ENCODE measurements at regions not wholly inside any gene's neighbourhood (a gene's known extent, or its start where the extent isn't known, plus 50 kb on each side); places are given as distances from the start of the nearest gene placed in this dataset.

DNA sequence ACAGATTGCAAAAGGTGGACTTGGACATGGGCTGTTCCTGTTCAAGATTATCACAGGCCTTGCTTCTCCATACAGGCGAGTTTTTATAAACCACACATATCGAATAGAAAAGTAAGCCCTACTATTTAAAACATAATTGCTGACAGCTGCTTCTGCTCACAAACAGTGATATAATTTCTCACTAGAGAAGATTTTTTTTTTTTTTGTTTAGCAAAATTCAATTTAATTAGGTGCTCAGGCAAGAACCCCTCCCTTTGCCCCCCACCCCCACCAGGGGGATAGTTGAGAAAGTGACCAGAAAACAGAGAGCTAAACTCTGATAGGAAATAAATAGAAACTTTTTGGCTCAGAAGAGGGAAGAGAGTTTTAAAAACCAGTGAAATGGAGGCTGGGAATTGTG lies 132.8 kb upstream of the CRY1 start:
- H4K91ac ChIP-seq (ENCODE audit: insufficient read length, low read depth, low read length), result no peak overlapping the region
- H2BK15ac ChIP-seq (ENCODE audit: low read depth, low read length), result no peak overlapping the region
- DNase-seq, result no peak
- no peaks in the 10 kb centered on the region for H4K20me1 ChIP-seq (ENCODE audit: control insufficient read depth, insufficient read depth, insufficient read length)
- no peak overlapping the region for H3K18ac ChIP-seq (ENCODE audit: insufficient read length, low read depth, low read length)
- no peak overlapping the region for H4K5ac ChIP-seq (ENCODE audit: insufficient read length, low read depth, low read length)
- peaks cover 4% of the 10 kb centered on the region; the same call in 1 of the 2 replicates for H3K4me1 ChIP-seq (ENCODE audit: insufficient read depth, low read length)
- no peak overlapping the region for H2BK5ac ChIP-seq (ENCODE audit: insufficient read length, low read length)
- no peaks in the 10 kb centered on the region for H3K79me2 ChIP-seq (ENCODE audit: insufficient read depth, low read length)
- no peak overlapping the region for H2BK120ac ChIP-seq (ENCODE audit: low read depth, low read length, poor library complexity, severe bottlenecking)
- H3K9me3 ChIP-seq (ENCODE audit: control insufficient read depth, low read depth, low read length), result no peaks in the 10 kb centered on the region
- no peak overlapping the region for H3K56ac ChIP-seq (ENCODE audit: insufficient read length, low read depth, low read length)
- no peak overlapping the region for H2AK5ac ChIP-seq (ENCODE audit: insufficient read length, low read length)
- no peak overlapping the region for H2BK20ac ChIP-seq (ENCODE audit: low read depth, low read length, poor library complexity, severe bottlenecking)
- Mint-ChIP-seq H3K4me3 (no peak overlapping the region), H3K9me3 (no peaks in the 10 kb centered on the region), H3K36me3 (ENCODE audit: insufficient read depth in 1 of 3, low read depth in 3 of 3) (no peaks in the 10 kb centered on the region), H3K27me3 (ENCODE audit: low read depth) (peaks cover 3% of the 10 kb centered on the region), H3K4me1 (peaks cover 14 to 23% of the 10 kb centered on the region in 2 experiments), H3K27ac (peak overlapping the region in 1 of 3 experiments; percentile 49; a peak in 1 of 7 replicates)
- no peaks in the 10 kb centered on the region for H3K79me1 ChIP-seq (ENCODE audit: insufficient read depth, low read depth, low read length, poor library complexity, severe bottlenecking)
- no peak overlapping the region for H4K8ac ChIP-seq (replicated peaks; ENCODE audit: insufficient read length, low read depth, low read length)
- no peak overlapping the region for H3K4me2 ChIP-seq (ENCODE audit: insufficient read depth, insufficient read length, low read length)
- TF ChIP-seq, protein P1, sequence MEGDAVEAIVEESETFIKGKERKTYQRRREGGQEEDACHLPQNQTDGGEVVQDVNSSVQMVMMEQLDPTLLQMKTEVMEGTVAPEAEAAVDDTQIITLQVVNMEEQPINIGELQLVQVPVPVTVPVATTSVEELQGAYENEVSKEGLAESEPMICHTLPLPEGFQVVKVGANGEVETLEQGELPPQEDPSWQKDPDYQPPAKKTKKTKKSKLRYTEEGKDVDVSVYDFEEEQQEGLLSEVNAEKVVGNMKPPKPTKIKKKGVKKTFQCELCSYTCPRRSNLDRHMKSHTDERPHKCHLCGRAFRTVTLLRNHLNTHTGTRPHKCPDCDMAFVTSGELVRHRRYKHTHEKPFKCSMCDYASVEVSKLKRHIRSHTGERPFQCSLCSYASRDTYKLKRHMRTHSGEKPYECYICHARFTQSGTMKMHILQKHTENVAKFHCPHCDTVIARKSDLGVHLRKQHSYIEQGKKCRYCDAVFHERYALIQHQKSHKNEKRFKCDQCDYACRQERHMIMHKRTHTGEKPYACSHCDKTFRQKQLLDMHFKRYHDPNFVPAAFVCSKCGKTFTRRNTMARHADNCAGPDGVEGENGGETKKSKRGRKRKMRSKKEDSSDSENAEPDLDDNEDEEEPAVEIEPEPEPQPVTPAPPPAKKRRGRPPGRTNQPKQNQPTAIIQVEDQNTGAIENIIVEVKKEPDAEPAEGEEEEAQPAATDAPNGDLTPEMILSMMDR (conservative IDR thresholded peaks at IDR 0.05), result no peak
- no peak overlapping the region for H3K27ac ChIP-seq (ENCODE audit: insufficient read length, low read depth, low read length)
- no peak overlapping the region for H3K9ac ChIP-seq (ENCODE audit: extremely low read depth, insufficient read length, low read length)
- H3K23ac ChIP-seq (ENCODE audit: insufficient read length, low read depth, low read length), result no peak overlapping the region
- no peak overlapping the region for H3K4ac ChIP-seq (ENCODE audit: low read depth, low read length)
- H3T11ph ChIP-seq (ENCODE audit: low read length), result no peak overlapping the region
- no peak overlapping the region for H2AFZ ChIP-seq (ENCODE audit: low read length)
- no peaks in the 10 kb centered on the region for H3K23me2 ChIP-seq (ENCODE audit: insufficient read length, low read depth, low read length, poor library complexity, severe bottlenecking)
- H3K27me3 ChIP-seq (ENCODE audit: insufficient read depth, low read length), result no peaks in the 10 kb centered on the region
- H2BK12ac ChIP-seq (ENCODE audit: insufficient read length, low read depth, low read length), result no peak overlapping the region
- no CpG with 5 or more reads among the region's 2 CpGs for WGBS (ENCODE audit: extremely low coverage, insufficient read length, low lambda C conversion rate)
- no peak overlapping the region for H3K14ac ChIP-seq (ENCODE audit: insufficient read depth, low read length)

Data from H9 (cell line).